ENCODE measurements at regions not wholly inside any gene's neighbourhood (a gene's known extent, or its start where the extent isn't known, plus 50 kb on each side); places are given as distances from the start of the nearest gene placed in this dataset.
"Not testable (repeated sequence)": the region's sequence is repeated elsewhere in the genome, so short reads cannot be mapped to it uniquely, and the experiment has no call there.

- no peak for DNase-seq (ENCODE audit: low read depth in 2 of 2)
These were observed 90.1 kb upstream of the SERTAD2 start for GRCh38 chr2:64743739-64744330.

GRCh38 chr2:64745562-64745961, 91.8 kb upstream of the SERTAD2 start:
- DNase-seq (ENCODE audit: low read depth in 2 of 2): no peak

DNA sequence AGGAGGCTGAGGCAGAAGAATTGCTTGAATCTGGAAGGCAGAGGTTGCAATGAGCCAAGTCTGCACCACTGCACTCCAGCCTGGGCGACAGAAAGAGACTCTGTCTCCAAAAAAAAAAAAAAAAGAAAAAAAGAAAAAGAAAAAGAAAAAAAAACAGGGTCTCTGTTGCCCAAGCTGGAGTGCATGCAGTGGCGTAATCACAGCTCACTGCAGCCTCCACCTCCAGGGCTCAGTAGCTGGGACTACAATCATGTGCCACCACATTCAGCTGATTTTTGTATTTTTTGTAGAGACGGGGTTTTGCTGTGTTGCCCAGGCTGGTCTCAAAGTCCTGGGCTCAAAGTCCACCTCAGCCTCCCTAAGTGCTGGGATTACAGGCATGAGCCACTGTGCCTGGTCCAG, 94.0 kb upstream of the SERTAD2 start:
- not testable (repeated sequence) for DNase-seq (ENCODE audit: low read depth in 2 of 2)

DNA sequence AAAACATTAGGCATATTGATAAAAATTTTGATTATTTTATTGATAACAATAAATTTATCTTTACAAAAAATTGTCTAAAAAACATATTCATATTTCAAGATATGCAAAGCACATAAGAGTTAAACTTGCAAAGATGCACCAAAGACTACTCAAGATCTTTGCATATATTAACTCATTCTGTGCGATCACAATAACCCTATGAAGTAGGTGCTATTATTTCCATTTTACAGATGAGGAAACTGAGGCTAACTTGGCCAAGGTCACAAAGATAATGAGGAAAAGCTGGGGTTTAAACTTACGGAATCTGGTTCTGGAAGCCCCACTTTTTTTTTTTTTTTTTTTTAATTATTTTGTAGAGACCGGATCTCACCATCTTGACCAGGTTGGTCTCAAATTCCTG, 94.4 kb upstream of the SERTAD2 start:
- no peak for DNase-seq (ENCODE audit: low read depth in 2 of 2)

DNA sequence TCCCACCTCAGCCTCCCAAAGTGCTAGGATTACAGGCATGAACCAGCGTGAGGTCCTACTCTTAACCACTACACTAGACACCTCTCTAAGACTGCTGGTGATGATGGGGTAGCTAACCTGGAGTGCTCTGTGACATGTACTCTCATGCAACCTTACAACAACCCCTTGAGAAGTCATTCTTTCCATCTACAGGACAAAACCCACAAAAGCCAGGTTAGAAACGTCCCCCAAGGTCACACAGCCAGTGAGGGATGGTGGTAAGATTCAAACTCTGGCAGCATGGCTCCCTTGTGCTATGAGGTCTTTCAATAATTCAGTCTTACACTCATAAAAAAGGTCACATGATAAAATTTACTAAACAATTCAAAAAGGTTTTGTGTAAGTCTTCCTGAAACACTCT, 94.8 kb upstream of the SERTAD2 start:
- no peak for DNase-seq (ENCODE audit: low read depth in 2 of 2)

DNA sequence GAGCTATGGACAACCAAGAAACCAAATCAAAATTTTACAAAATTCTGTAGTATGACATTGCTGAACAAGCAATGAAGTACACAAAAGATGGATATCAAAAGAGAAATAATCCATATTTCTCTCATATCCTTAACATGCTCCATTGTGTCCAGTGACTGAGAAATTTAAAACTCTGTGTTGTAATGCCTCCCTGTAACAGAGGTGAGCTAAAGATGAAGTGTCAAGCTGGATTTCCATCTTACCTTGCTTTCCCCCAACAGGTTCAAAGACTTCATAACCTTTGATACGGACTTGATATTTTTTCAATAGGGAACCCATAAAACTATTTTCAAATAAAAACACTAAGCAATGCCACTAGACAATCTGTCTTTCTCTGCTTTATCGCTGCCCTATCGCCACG, 95.7 kb upstream of the SERTAD2 start:
- DNase-seq (ENCODE audit: low read depth in 2 of 2): no peak

DNA sequence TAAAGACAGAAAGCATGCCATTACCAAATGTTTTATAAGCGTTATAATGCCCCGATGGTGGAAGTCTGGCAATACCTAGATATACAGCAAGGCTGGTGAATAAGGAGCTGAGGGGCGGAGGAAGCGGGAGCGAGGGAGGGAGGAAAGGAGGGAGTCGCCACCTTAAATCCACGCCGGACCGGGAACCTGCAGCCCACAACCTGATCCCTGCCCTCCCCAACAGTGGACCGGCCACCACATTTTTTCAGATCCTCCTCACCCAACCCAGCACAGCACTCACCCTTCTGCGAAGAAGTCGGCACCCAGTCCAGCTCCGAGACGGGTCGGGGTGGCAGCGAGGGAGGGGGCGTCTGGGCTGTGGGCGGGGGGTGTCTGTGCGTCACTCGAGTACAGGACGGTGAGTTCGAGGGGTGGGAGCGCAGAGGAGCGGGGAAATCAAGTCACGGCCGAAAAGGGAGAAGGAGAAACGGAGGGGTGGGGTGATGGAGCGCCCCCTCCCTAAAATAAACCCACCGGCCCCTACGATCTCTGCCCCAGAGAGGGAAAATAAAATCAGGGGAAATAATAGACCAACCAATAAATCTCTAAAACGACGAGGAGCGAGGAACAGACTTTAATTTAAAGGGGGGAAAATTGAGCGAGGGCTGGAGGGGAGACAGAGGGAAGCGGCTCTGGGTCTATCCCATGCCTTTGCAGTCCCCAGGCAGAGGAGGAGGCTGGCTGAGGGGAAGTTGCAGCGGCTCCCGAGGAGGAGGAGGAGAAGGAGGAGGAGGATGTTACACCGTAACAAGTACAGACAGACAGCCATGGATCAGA, 96.5 kb upstream of the SERTAD2 start:
- DNase-seq (ENCODE audit: low read depth in 2 of 2): peak in 1 of 2 donors; percentile 11

DNA sequence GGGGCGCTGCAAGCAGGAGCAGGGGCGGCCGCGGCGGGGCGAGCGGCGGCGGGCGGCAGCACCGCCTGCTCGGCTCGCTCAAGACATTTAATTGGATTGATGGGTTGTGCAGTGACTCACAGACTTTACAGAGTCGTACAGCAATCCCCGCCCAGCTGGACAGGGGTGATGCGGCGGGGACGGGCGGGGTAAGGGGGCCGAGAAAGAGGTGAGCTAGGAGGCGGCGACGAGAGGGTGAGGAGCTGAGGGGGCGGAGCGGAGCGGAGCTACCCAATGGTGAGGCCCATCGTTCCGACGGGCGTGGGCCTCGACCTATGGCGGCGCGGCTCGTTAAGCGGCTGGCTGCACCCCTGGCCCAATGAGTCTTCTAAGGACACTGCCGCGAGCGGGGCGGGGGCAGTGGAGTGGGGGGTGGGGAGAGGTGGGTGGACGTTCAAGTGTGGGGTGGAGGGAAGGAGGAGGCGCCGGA, 97.1 kb upstream of the SERTAD2 start:
- DNase-seq (ENCODE audit: low read depth in 2 of 2): peak; percentile 86 to 96

DNA sequence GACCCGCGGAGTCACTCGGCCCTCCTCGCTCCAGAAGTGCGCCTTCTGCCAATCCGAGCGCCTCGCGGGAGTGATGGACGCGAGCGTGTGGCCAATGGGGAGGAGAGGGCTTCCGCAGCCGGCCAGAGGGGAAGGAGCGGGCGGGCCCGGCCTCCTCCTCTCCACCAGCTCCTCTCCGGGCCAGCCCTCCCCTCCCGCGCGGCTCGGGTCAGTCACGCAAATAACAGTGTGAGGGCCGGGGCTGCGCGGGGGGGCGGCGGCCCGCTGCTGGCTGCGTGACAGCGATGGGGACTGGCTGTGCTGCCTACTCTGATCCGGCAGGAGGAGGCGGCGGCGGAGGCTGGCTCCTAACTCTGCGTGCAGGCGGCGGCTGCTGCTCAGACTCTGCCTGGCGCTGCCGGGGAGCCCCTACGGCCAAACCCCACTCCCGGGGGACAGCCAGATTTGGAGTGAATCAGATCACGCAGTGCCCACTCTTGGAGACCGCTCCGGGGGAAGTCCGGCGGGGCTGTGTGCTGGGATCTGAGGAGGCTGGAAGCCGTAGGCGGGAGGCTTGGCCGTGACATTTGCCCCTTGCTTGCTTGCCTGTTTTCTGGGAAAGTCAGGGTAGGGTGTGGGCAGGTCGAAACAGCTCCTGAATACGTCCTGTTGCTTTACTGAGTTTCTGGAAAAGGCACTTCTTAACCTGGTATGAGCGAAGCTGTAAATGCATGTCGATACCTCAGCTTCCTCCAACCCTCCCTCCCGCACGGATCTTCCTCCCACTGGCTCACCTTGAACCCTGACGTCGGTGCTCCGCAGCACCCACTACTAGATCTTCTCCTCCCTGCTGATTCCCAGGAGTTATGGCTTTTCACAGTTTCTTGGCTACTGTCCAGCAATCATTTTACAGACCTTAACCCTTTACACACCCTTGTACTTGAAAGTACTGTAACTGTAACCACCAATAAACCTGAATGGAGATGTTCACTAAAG, 97.9 kb upstream of the SERTAD2 start:
- no peak for DNase-seq (ENCODE audit: low read depth in 2 of 2)

GRCh38 chr2:64753399-64753798, 99.7 kb upstream of the SERTAD2 start:
- no peak for DNase-seq (ENCODE audit: low read depth in 2 of 2)

DNA sequence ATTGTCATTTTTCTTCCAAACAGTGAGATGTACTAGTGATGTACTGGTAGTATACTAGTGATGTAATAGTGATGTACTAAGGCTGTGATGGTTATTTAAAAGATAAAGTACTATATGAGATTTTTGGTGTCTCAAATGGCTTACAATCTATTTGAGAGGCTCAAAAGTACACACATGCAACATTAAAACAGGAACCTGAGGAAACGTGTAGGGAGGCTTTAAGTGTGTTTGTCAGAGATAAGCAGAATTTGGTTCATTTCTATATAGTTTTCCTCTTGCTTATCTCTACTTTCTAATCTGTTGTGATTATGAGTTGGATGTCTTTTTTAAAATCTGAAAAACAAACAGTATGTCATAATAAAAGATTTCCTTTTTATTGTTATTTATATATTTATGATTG, 100.9 kb upstream of the SERTAD2 start:
- DNase-seq (ENCODE audit: low read depth in 2 of 2): no peak

GRCh38 chr2:64757126-64757525, 103.4 kb upstream of the SERTAD2 start:
- no peak for DNase-seq (ENCODE audit: low read depth in 2 of 2)

DNA sequence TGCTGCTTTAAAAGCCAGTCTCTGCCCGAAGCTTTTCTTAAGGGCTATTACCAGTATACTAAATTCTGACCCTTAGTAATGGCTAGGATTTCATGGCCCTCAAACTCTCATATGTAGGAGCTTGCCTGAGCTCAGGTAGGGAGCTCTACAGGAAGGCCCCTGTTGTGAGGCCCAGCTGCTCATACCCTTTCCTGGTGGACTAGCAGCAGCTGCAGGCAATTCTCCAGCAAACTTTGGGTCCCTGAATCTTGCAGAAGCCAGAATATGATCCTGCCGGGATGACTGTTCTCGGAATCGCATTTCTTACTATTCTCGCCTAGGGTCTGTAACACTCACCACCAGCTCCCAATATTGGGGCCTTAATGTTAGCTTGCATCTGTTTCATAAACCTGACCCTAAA, 106.4 kb upstream of the SERTAD2 start:
- DNase-seq (ENCODE audit: low read depth in 2 of 2): no peak

GRCh38 chr2:64762301-64762997, 108.7 kb upstream of the SERTAD2 start:
- DNase-seq (ENCODE audit: low read depth in 2 of 2): no peak

DNA sequence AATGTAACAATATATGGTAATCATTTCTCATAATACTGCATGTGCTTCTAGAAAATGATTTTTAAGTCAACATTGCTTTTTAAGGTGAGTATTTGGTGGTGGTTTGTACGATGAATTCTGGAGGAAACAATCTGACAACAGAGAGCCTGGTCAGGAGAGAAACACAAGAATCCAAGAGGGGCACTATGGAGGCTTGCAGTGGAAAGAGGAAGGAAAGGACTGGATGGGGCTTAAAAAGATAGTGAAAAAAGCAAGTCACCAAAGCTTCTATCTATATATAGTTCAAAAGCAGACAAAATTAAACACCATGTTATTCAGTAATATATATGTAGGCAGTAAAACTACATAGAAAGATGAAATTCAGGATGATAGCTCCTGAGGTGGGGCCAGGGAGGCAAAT, 109.4 kb upstream of the SERTAD2 start:
- DNase-seq (ENCODE audit: low read depth in 2 of 2): no peak

GRCh38 chr2:64765160-64765805, 111.6 kb upstream of the SERTAD2 start:
- DNase-seq (ENCODE audit: low read depth in 2 of 2): no peak

GRCh38 chr2:64766841-64767669, 113.3 kb upstream of the SERTAD2 start:
- no peak for DNase-seq (ENCODE audit: low read depth in 2 of 2)

GRCh38 chr2:64767670-64768468, 114.2 kb upstream of the SERTAD2 start:
- peak; percentile 32 to 55 for DNase-seq (ENCODE audit: low read depth in 2 of 2)

GRCh38 chr2:64768491-64769005, 114.8 kb upstream of the SERTAD2 start:
- DNase-seq (ENCODE audit: low read depth in 2 of 2): no peak

Data from stimulated activated CD4-positive, alpha-beta T cell treated with anti-CD3 and anti-CD28 coated beads, Interleukin-1b, Interleukin-23, amount 100 ng/mL, for 1 hour (primary cell).